GM18951 (cell line): ENCODE measurements at regions not wholly inside any gene's neighbourhood (a gene's known extent, or its start where the extent isn't known, plus 50 kb on each side); places are given as distances from the start of the nearest gene placed in this dataset.

Source experiments
- POLR2A ChIP-seq: IDR thresholded peaks from 4 replicates; pipeline ENCODE4 v1.6.1; 2011; ENCODE audit warnings: mild to moderate bottlenecking; ENCODE audit not compliant: insufficient read length, insufficient read depth; ENCODE audit errors: extremely low read depth
- in situ Hi-C: fragments of 300-500 bp; cut with MboI; formaldehyde crosslinking; loops from one replicate; pipeline ENCODE4 v1.12.0; 2022; ENCODE audit warnings: low sequenced_read_pairs, mixed read lengths, inconsistent platforms; ENCODE audit not compliant: unreplicated experiment

GRCh38 chr13:58093394-58093793 lies 461.9 kb downstream of the PCDH17 start:
- in situ Hi-C loops: no loop called here
- TF ChIP-seq POLR2A: no peak

DNA sequence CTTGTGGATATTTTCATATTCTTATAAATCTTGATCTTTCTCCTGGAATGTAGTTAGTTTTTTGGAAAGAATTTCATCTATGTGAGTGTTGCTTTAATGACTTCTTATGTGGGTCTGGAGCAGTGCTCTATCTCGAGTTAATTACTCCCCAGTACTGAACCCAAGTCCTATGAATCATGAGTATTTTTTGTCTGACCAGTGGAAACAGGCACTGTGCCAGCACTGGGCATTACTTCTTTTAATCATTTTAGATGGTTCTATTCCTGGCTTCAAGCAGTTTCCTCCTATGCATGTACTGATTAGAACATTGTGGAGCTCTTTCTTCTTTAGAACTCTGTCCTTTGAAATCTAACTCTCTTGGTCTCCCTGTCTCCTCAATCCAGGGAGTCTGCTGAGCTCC lies 466.3 kb downstream of the PCDH17 start:
- in situ Hi-C loops: no loop called here
- TF ChIP-seq POLR2A: no peak

GRCh38 chr13:58119351-58119750 lies 487.8 kb downstream of the PCDH17 start:
- TF ChIP-seq POLR2A: no peak
- in situ Hi-C loops: no loop called here

DNA sequence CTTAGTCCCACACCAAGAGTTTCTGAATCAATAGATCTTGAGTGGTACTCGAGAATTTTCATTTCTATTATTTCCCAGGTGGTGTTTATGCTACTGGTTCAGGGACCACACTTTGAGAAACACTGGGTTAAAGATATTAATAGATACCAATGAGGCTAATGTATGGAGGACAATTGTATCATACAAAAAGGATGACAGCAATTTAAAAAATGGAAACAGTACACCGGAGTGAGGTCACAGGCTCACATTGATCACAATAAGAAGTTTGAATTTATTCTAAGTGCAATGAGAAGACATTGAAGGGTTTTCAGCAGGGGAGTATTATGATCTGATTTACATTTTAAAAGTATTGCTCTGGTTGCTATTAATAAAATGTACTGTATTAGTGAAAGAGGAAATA lies 488.3 kb downstream of the PCDH17 start:
- in situ Hi-C loops: no loop called here
- TF ChIP-seq POLR2A: no peak

DNA sequence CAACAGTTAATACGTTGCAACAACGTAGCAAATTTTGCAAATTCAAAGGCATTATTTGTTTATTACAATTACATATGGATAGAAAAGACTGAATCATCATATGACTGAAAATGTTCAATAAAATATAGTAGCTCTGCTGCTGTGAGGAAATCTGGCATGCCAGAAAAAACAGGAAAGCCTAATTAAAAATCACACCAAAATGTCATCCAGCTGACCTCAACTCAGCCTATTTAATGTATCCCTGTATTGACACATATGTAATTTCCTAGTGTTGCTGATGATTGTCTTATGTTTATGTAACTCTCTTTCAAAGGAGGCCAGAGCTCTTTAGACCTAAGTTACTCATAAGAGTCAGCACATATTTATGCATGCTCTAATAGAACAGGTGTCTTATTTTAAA lies 495.0 kb downstream of the PCDH17 start:
- in situ Hi-C loops: no loop called here
- no peak for TF ChIP-seq POLR2A

GRCh38 chr13:58134012-58134411 lies 502.5 kb downstream of the PCDH17 start:
- TF ChIP-seq POLR2A: no peak
- in situ Hi-C loops: no loop called here

DNA sequence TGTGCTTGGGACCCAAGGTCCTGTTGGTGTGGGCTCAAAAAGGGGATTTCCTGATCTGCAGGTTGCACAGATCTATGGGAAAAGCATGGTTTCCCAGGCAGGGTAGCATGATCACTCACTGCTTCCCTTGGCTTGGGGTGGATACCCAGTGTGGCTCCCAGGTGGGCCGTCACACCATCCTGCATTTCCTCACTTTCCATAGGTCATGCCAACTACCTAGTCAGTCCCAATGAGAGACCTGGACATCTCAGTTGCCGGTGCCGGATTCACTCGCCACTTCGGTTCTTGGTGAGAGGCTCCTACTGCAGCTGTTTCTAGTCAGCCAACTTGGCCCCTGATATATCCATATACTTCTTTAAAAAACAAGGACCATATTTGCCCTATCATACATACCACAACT lies 503.0 kb downstream of the PCDH17 start:
- TF ChIP-seq POLR2A: no peak
- in situ Hi-C loops: no loop called here

- TF ChIP-seq POLR2A: no peak
- in situ Hi-C loops: no loop called here
Measured at GRCh38 chr13:58142952-58143351, 511.4 kb downstream of the PCDH17 start.

- no peak for TF ChIP-seq POLR2A
- in situ Hi-C loops: no loop called here
Measured at GRCh38 chr13:58144616-58145015, 513.1 kb downstream of the PCDH17 start.

GRCh38 chr13:58151452-58151851 lies 519.9 kb downstream of the PCDH17 start:
- no peak for TF ChIP-seq POLR2A
- in situ Hi-C loops: no loop called here

DNA sequence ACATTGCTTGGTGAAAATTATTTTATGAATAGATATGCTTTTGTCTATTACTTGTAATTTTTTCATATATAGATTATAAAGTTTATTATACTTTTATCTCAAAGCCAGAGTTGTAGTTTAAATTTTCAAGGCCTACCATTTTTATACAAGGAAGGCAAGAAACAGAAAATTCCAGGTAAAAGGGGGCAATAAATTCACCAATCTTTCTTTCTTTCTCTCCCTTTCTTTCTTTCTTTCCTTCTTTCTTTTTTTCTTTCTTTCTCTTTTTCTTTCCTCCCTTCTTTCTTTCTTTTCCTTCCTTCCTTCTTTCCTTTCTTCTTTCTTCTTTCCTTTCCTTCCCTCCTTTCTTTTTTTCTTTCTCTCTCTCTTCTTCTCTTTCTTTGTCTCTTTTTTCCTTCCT lies 529.4 kb downstream of the PCDH17 start:
- in situ Hi-C loops: no loop called here

GRCh38 chr13:58165617-58166016 lies 534.1 kb downstream of the PCDH17 start:
- TF ChIP-seq POLR2A: no peak
- in situ Hi-C loops: no loop called here

More for the DNA sequence above, 529.4 kb downstream of the PCDH17 start:
- no peak for TF ChIP-seq POLR2A

- in situ Hi-C loops: no loop called here
- no peak for TF ChIP-seq POLR2A
Measured at GRCh38 chr13:58181111-58181510, 549.6 kb downstream of the PCDH17 start.

DNA sequence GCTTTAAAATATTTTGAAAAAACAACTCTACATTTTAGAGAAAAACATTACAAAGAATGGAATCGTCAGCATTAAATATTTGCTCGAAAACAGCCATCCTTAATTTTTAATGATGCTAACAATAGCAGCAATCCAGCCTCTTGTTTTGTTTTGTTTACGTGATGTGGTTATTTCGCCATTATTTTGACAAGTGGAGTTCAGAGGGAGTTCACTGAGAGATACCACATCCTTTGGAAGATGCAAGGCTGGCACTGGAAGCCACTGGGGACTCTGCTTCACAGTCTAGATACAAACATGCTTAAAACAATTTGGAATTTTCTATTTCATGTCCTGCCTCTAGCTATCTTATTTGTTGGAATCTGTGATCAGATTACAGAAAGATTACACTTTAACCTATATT lies 556.3 kb downstream of the PCDH17 start:
- in situ Hi-C loops: no loop called here

DNA sequence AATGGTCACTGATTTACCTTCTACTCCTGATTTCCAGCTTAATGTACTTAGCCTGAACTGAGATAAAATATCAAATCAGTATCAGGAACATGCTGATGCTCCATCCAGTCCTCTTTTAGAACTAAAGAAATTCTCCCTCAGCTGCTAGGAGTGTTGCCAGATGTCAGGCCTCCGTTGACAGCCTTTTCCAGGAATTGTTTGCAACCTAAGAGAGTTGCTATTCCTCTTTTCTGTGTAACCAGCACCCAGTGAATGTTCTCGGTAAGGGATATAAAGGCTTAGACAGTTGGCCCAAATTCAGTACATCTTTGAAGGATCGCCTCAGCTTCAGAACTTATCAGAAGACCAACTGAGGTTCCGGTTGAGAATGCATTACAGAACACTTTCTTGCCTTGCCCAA lies 559.0 kb downstream of the PCDH17 start:
- in situ Hi-C loops: no loop called here
- no peak for TF ChIP-seq POLR2A

More for the DNA sequence above, 556.3 kb downstream of the PCDH17 start:
- TF ChIP-seq POLR2A: no peak
